GM18526 (cell line): ENCODE measurements at regions not wholly inside any gene's neighbourhood (a gene's known extent, or its start where the extent isn't known, plus 50 kb on each side); places are given as distances from the start of the nearest gene placed in this dataset.

Experiments
- POLR2A ChIP-seq: IDR thresholded peaks from 3 replicates; pipeline ENCODE4 v1.6.1; 2011; ENCODE audit not compliant: insufficient read length; ENCODE audit errors: extremely low read depth

GRCh38 chr1:228972576-228972975 is 237.3 kb downstream of the RHOU start:
- no peak for TF ChIP-seq POLR2A

GRCh38 chr1:228974273-228974672 is 239.0 kb downstream of the RHOU start:
- no peak for TF ChIP-seq POLR2A

- TF ChIP-seq POLR2A: no peak
Observed at GRCh38 chr1:228975238-228975907, 240.1 kb downstream of the RHOU start.

- TF ChIP-seq POLR2A: no peak
Observed at GRCh38 chr1:228976316-228976715, 241.0 kb downstream of the RHOU start.

- no peak for TF ChIP-seq POLR2A
Observed at GRCh38 chr1:228977307-228977706, 242.0 kb downstream of the RHOU start.

- no peak for TF ChIP-seq POLR2A
Observed at GRCh38 chr1:228977741-228978140, 242.5 kb downstream of the RHOU start.

GRCh38 chr1:228978484-228979324 is 243.4 kb downstream of the RHOU start:
- no peak for TF ChIP-seq POLR2A

GRCh38 chr1:228979325-228979699 is 244.0 kb downstream of the RHOU start:
- TF ChIP-seq POLR2A: no peak

- TF ChIP-seq POLR2A: no peak
Observed at GRCh38 chr1:228979774-228980173, 244.5 kb downstream of the RHOU start.

- TF ChIP-seq POLR2A: no peak
Observed at GRCh38 chr1:228980232-228980937, 245.1 kb downstream of the RHOU start.

- TF ChIP-seq POLR2A: no peak
Observed at GRCh38 chr1:228982637-228983036, 247.4 kb downstream of the RHOU start.

GRCh38 chr1:228983231-228983660 is 248.0 kb downstream of the RHOU start:
- no peak for TF ChIP-seq POLR2A

GRCh38 chr1:228983661-228984060 is 248.4 kb downstream of the RHOU start:
- TF ChIP-seq POLR2A: no peak

- no peak for TF ChIP-seq POLR2A
Observed at GRCh38 chr1:228984107-228984506, 248.8 kb downstream of the RHOU start.

GRCh38 chr1:228984646-228985631 is 249.7 kb downstream of the RHOU start:
- TF ChIP-seq POLR2A: no peak
